ENCODE measurements at regions not wholly inside any gene's neighbourhood (a gene's known extent, or its start where the extent isn't known, plus 50 kb on each side); places are given as distances from the start of the nearest gene placed in this dataset.

DNA sequence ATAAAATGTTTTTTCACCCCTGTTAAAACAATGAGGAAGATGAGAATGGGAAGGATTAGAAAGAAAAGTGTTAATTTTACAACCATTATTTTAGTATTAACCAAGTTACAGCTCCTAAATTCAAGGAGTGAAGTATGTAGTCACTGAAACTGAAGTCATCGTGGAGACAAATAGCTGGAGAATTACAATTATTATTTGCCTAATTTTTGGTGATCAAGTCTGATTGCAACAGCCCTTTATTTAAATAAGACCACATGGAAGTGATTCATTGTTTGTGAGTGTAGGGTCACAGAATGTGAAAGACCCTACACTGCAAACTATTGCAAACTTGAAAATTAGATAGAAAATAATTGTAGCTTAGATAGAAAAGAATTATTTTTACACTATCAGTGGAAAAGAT lies 292.4 kb downstream of the CENPW start:
- TF ChIP-seq, protein P1, sequence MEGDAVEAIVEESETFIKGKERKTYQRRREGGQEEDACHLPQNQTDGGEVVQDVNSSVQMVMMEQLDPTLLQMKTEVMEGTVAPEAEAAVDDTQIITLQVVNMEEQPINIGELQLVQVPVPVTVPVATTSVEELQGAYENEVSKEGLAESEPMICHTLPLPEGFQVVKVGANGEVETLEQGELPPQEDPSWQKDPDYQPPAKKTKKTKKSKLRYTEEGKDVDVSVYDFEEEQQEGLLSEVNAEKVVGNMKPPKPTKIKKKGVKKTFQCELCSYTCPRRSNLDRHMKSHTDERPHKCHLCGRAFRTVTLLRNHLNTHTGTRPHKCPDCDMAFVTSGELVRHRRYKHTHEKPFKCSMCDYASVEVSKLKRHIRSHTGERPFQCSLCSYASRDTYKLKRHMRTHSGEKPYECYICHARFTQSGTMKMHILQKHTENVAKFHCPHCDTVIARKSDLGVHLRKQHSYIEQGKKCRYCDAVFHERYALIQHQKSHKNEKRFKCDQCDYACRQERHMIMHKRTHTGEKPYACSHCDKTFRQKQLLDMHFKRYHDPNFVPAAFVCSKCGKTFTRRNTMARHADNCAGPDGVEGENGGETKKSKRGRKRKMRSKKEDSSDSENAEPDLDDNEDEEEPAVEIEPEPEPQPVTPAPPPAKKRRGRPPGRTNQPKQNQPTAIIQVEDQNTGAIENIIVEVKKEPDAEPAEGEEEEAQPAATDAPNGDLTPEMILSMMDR (IDR thresholded peaks at IDR 0.05 in 2 of 3, conservative IDR thresholded peaks at IDR 0.05 in 1 of 3; ENCODE audit: borderline replicate concordance in 1 of 3, insufficient read depth in 1 of 3, low read depth in 2 of 3, low read length in 2 of 3), result no peak
- TF ChIP-seq CEBPB (IDR thresholded peaks at IDR 0.05; ENCODE audit: low read depth) (no peak), POLR2AphosphoS5 (IDR thresholded peaks at IDR 0.05; ENCODE audit: low read depth, low read length) (no peak), POLR2A (IDR thresholded peaks at IDR 0.05; ENCODE audit: borderline replicate concordance, extremely low read depth, insufficient read depth, insufficient read length) (no peak), ELF1 (IDR thresholded peaks at IDR 0.05; ENCODE audit: borderline replicate concordance, low read depth) (no peak), CBX3 (IDR thresholded peaks at IDR 0.05; ENCODE audit: low read depth) (no peak)
- TF ChIP-seq, protein P2, sequence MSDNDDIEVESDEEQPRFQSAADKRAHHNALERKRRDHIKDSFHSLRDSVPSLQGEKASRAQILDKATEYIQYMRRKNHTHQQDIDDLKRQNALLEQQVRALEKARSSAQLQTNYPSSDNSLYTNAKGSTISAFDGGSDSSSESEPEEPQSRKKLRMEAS (IDR thresholded peaks at IDR 0.05), result no peak
